ENCODE measurements at regions not wholly inside any gene's neighbourhood (a gene's known extent, or its start where the extent isn't known, plus 50 kb on each side); places are given as distances from the start of the nearest gene placed in this dataset.

- Histone ChIP-seq H3K79me1 (ENCODE audit: low read depth, low read length) (no peaks in the 10 kb centered on the region), H2BK15ac (ENCODE audit: low read length) (no peak overlapping the region), H3K14ac (ENCODE audit: insufficient read length) (no peak overlapping the region), H3K56ac (replicated peaks; ENCODE audit: insufficient read length, low read depth, low read length) (no peak overlapping the region), H3K79me2 (ENCODE audit: control insufficient read depth in 1 of 2, insufficient read depth in 2 of 2, low read length in 2 of 2) (no peaks in the 10 kb centered on the region), H3K36me3 (ENCODE audit: control insufficient read depth in 2 of 4, insufficient read depth in 4 of 4, low read length in 3 of 4) (no peaks in the 10 kb centered on the region), H3K23ac (ENCODE audit: insufficient read length) (no peak overlapping the region), H2BK20ac (ENCODE audit: low read length) (no peak overlapping the region), H4K91ac (replicated peaks; ENCODE audit: insufficient read length, low read length) (no peak overlapping the region), H2BK5ac (ENCODE audit: low read depth, low read length) (no peak overlapping the region), H2AFZ (ENCODE audit: low read length) (no peak overlapping the region; the same call in 1 of the 2 replicates), H3K27me3 (replicated peaks in 1 of 4; ENCODE audit: control insufficient read depth in 3 of 4, extremely low read depth in 1 of 4, insufficient read depth in 3 of 4, low read length in 3 of 4) (no peaks in the 10 kb centered on the region), H2BK120ac (replicated peaks; ENCODE audit: low read depth, low read length) (no peak overlapping the region), H3K9ac (replicated peaks in 1 of 4; ENCODE audit: extremely low read depth in 1 of 4, low read depth in 3 of 4, low read length in 3 of 4) (no peak overlapping the region), H3K4me2 (ENCODE audit: insufficient read depth in 1 of 2, low read depth in 2 of 2, low read length in 2 of 2) (no peak overlapping the region), H3K18ac (ENCODE audit: extremely low read depth, low read length) (no peak overlapping the region), H3K4ac (replicated peaks; ENCODE audit: insufficient read length, low read depth, low read length) (no peak overlapping the region), H4K20me1 (replicated peaks in 1 of 2; ENCODE audit: control insufficient read depth in 1 of 2, insufficient read depth in 2 of 2, low read length in 2 of 2) (no peaks in the 10 kb centered on the region), H3K23me2 (ENCODE audit: low read depth, low read length) (no peaks in the 10 kb centered on the region), H3K27ac (ENCODE audit: low read depth, low read length) (no peak overlapping the region), H3K4me1 (replicated peaks in 1 of 4; ENCODE audit: control insufficient read depth in 3 of 4, insufficient read depth in 4 of 4, low read length in 3 of 4) (peaks cover 0 to 3% (median under 1%) of the 10 kb centered on the region in 4 experiments; a peak in 4 of 7 replicates), H2AK5ac (ENCODE audit: low read depth, low read length) (no peak overlapping the region), H3K9me3 (ENCODE audit: insufficient read depth in 2 of 2, low read depth in 1 of 2, low read length in 1 of 2) (no peaks in the 10 kb centered on the region), H4K5ac (ENCODE audit: insufficient read length, low read depth, low read length) (no peak overlapping the region), H2BK12ac (ENCODE audit: low read depth, low read length) (no peak overlapping the region), H4K8ac (ENCODE audit: extremely low read depth, insufficient read depth, low read length) (peak overlapping the region; percentile 64; the same call in 1 of the 2 replicates), H3K4me3 (ENCODE audit: extremely low read depth in 1 of 4, insufficient read depth in 2 of 4, low read depth in 3 of 4, low read length in 4 of 4) (no peak overlapping the region)
- ChIA-PET POLR2A (ENCODE audit: partially characterized antibody) (interaction anchor here (1.5 kb wide), 1 partner anchor 33 kb away, joined by 4 read pairs; no protein-coding TSS in a partner anchor), CTCF (ENCODE audit: partially characterized antibody) (no interaction called here)
- 90% methylated on average over 20 of the region's 20 CpGs; no CpG with 5 or more reads in 1 of the 2 experiments for WGBS, 2 experiments (ENCODE audit: extremely low coverage in 1 of 2, insufficient coverage in 1 of 2, insufficient read length in 1 of 2, insufficient replicate concordance in 2 of 2, low coverage in 1 of 2, low lambda C conversion rate in 2 of 2, missing lambda C conversion rate in 1 of 2)
- DNase-seq (ENCODE audit: low read depth in 1 of 2, low spot score in 2 of 2) (peak in 1 of 2 experiments; percentile 43), FAIRE-seq (no peak)
- no peak for TF ChIP-seq RNF2 (IDR thresholded peaks at IDR 0.05; ENCODE audit: borderline replicate concordance, low read depth, low read length, missing control alignments, poor library complexity, severe bottlenecking)
- TF ChIP-seq GABPA (IDR thresholded peaks at IDR 0.05; ENCODE audit: borderline replicate concordance, insufficient read depth, low read length): no peak
- no peak for TF ChIP-seq NANOG (IDR thresholded peaks at IDR 0.05; ENCODE audit: insufficient read depth, low read depth, low read length, poor library complexity, severe bottlenecking)
- no peak for TF ChIP-seq FOSL1 (IDR thresholded peaks at IDR 0.05; ENCODE audit: insufficient read depth, low read depth, low read length)
- TF ChIP-seq MAFK (IDR thresholded peaks at IDR 0.05; ENCODE audit: low read depth, low read length): no peak
- TF ChIP-seq KDM4A (IDR thresholded peaks at IDR 0.05; ENCODE audit: low read depth, low read length, severe bottlenecking): no peak
- no peak for TF ChIP-seq POLR2AphosphoS5 (IDR thresholded peaks at IDR 0.05; ENCODE audit: low read depth, low read length)
- no peak for TF ChIP-seq RAD21 (IDR thresholded peaks at IDR 0.05 in 1 of 2, conservative IDR thresholded peaks at IDR 0.05 in 1 of 2; ENCODE audit: low read depth in 2 of 2, low read length in 2 of 2)
- no peak for TF ChIP-seq CHD1 (IDR thresholded peaks at IDR 0.05; ENCODE audit: low read depth, low read length)
- no peak for TF ChIP-seq EZH2 (IDR thresholded peaks at IDR 0.05; ENCODE audit: low read depth, low read length, severe bottlenecking)
- no peak for TF ChIP-seq CBX5 (IDR thresholded peaks at IDR 0.05; ENCODE audit: low read depth, low read length)
- TF ChIP-seq SP2 (IDR thresholded peaks at IDR 0.05; ENCODE audit: low read length): no peak
- TF ChIP-seq SIX5 (IDR thresholded peaks at IDR 0.05; ENCODE audit: low read depth, low read length): no peak
Observed at GRCh38 chr15:31273258-31273941, 53.2 kb upstream of the KLF13 start.
